ENCODE measurements at regions not wholly inside any gene's neighbourhood (a gene's known extent, or its start where the extent isn't known, plus 50 kb on each side); places are given as distances from the start of the nearest gene placed in this dataset.

GRCh38 chr4:14234307-14234706 is 606.8 kb upstream of the BOD1L1 start:
- no peak for DNase-seq (ENCODE audit: low read depth, low spot score)
- H3K4me3 ChIP-seq (ENCODE audit: low read length), result no peak overlapping the region

- no peak for DNase-seq (ENCODE audit: low read depth, low spot score)
- H3K4me3 ChIP-seq (ENCODE audit: low read length), result no peak overlapping the region
Observed at GRCh38 chr4:14236359-14236758, 608.8 kb upstream of the BOD1L1 start.

- H3K4me3 ChIP-seq (ENCODE audit: low read length), result no peak overlapping the region
- no peak for DNase-seq (ENCODE audit: low read depth, low spot score)
Observed at GRCh38 chr4:14237911-14238310, 610.4 kb upstream of the BOD1L1 start.

- no peak for DNase-seq (ENCODE audit: low read depth, low spot score)
- H3K4me3 ChIP-seq (ENCODE audit: low read length), result no peak overlapping the region
Observed at GRCh38 chr4:14241574-14241973, 614.0 kb upstream of the BOD1L1 start.

GRCh38 chr4:14247767-14248166 is 620.2 kb upstream of the BOD1L1 start:
- H3K4me3 ChIP-seq (ENCODE audit: low read length), result no peak overlapping the region
- DNase-seq (ENCODE audit: low read depth, low spot score), result no peak

- DNase-seq (ENCODE audit: low read depth, low spot score), result no peak
- H3K4me3 ChIP-seq (ENCODE audit: low read length), result no peak overlapping the region
Observed at GRCh38 chr4:14249226-14249625, 621.7 kb upstream of the BOD1L1 start.

GRCh38 chr4:14254252-14254651 is 626.7 kb upstream of the BOD1L1 start:
- DNase-seq (ENCODE audit: low read depth, low spot score), result peak; percentile 4
- H3K4me3 ChIP-seq (ENCODE audit: low read length), result no peak overlapping the region

- no peak for DNase-seq (ENCODE audit: low read depth, low spot score)
- no peak overlapping the region for H3K4me3 ChIP-seq (ENCODE audit: low read length)
Observed at GRCh38 chr4:14254926-14255325, 627.4 kb upstream of the BOD1L1 start.

- no peak overlapping the region for H3K4me3 ChIP-seq (ENCODE audit: low read length)
- no peak for DNase-seq (ENCODE audit: low read depth, low spot score)
Observed at GRCh38 chr4:14257903-14258302, 630.4 kb upstream of the BOD1L1 start.

GRCh38 chr4:14259936-14260335 is 632.4 kb upstream of the BOD1L1 start:
- DNase-seq (ENCODE audit: low read depth, low spot score), result no peak
- no peak overlapping the region for H3K4me3 ChIP-seq (ENCODE audit: low read length)

- H3K4me3 ChIP-seq (ENCODE audit: low read length), result no peak overlapping the region
- DNase-seq (ENCODE audit: low read depth, low spot score), result no peak
Observed at GRCh38 chr4:14260591-14260990, 633.1 kb upstream of the BOD1L1 start.

GRCh38 chr4:14262221-14262620 is 634.7 kb upstream of the BOD1L1 start:
- DNase-seq (ENCODE audit: low read depth, low spot score), result no peak
- H3K4me3 ChIP-seq (ENCODE audit: low read length), result no peak overlapping the region

- peak; percentile 2 for DNase-seq (ENCODE audit: low read depth, low spot score)
- no peak overlapping the region for H3K4me3 ChIP-seq (ENCODE audit: low read length)
Observed at GRCh38 chr4:14264437-14264836, 636.9 kb upstream of the BOD1L1 start.

GRCh38 chr4:14265651-14266050 is 638.1 kb upstream of the BOD1L1 start:
- H3K4me3 ChIP-seq (ENCODE audit: low read length), result no peak overlapping the region
- DNase-seq (ENCODE audit: low read depth, low spot score), result no peak

GRCh38 chr4:14267373-14268060 is 640.0 kb upstream of the BOD1L1 start:
- DNase-seq (ENCODE audit: low read depth, low spot score), result no peak
- no peak overlapping the region for H3K4me3 ChIP-seq (ENCODE audit: low read length)

- H3K4me3 ChIP-seq (ENCODE audit: low read length), result no peak overlapping the region
- DNase-seq (ENCODE audit: low read depth, low spot score), result no peak
Observed at GRCh38 chr4:14269824-14270223, 642.3 kb upstream of the BOD1L1 start.

GRCh38 chr4:14272206-14272605 is 644.7 kb upstream of the BOD1L1 start:
- DNase-seq (ENCODE audit: low read depth, low spot score), result no peak
- no peak overlapping the region for H3K4me3 ChIP-seq (ENCODE audit: low read length)

GRCh38 chr4:14277505-14277904 is 650.0 kb upstream of the BOD1L1 start:
- DNase-seq (ENCODE audit: low read depth, low spot score), result no peak
- no peak overlapping the region for H3K4me3 ChIP-seq (ENCODE audit: low read length)

- no peak overlapping the region for H3K4me3 ChIP-seq (ENCODE audit: low read length)
- DNase-seq (ENCODE audit: low read depth, low spot score), result no peak
Observed at GRCh38 chr4:14280567-14280966, 653.0 kb upstream of the BOD1L1 start.

GRCh38 chr4:14284578-14284977 is 657.1 kb upstream of the BOD1L1 start:
- DNase-seq (ENCODE audit: low read depth, low spot score), result no peak
- H3K4me3 ChIP-seq (ENCODE audit: low read length), result no peak overlapping the region

- no peak for DNase-seq (ENCODE audit: low read depth, low spot score)
- H3K4me3 ChIP-seq (ENCODE audit: low read length), result no peak overlapping the region
Observed at GRCh38 chr4:14289708-14290107, 662.2 kb upstream of the BOD1L1 start.

GRCh38 chr4:14293582-14293981 is 666.1 kb upstream of the BOD1L1 start:
- H3K4me3 ChIP-seq (ENCODE audit: low read length), result no peak overlapping the region
- DNase-seq (ENCODE audit: low read depth, low spot score), result no peak
